PFSK-1 (cell line): ENCODE measurements at regions not wholly inside any gene's neighbourhood (a gene's known extent, or its start where the extent isn't known, plus 50 kb on each side); places are given as distances from the start of the nearest gene placed in this dataset.
A peak's percentile ranks its signal among the peaks of the same experiment; 100 is the strongest.

Experiments used
- POLR2AphosphoS5 ChIP-seq: IDR thresholded peaks from 2 replicates; pipeline ENCODE4 v1.6.1; 2012; ENCODE audit warnings: low read depth, mild to moderate bottlenecking, control low read depth, low read length, moderate library complexity
- REST ChIP-seq, 2 experiments: IDR thresholded peaks; 2 replicates each; pipeline versions ENCODE4 v1.6.1 to v1.8.0; 2011 to 2012; ENCODE audit warnings: low read depth in 2 of 2, low read length in 2 of 2, control low read depth in 1 of 2, inconsistent platforms in 1 of 2, mild to moderate bottlenecking in 1 of 2, moderate library complexity in 1 of 2; ENCODE audit not compliant: insufficient read depth in 1 of 2
- TAF1 ChIP-seq: IDR thresholded peaks from 2 replicates; pipeline ENCODE4 v1.6.1; 2012; ENCODE audit warnings: low read length, control low read depth, borderline replicate concordance; ENCODE audit not compliant: insufficient read depth

DNA sequence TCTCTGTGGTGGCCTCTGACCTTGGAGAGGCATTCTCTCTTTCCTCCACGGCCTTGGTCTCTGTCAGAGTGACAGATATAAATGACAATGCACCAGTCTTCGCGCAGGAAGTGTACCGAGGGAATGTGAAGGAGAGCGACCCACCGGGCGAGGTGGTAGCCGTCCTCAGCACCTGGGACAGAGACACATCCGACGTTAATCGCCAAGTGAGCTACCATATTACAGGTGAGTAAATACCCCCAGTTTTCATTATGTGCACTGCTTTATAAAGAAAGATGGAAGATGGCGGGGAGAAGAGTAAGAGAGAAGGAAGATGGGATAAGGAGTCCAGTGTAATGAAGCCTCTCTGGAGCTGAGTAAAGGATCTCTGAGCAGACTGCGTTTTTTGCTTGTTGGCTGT, 167.8 kb upstream of the MTNR1B start:
- TF ChIP-seq POLR2AphosphoS5 (no peak), TAF1 (no peak), REST (IDR thresholded peaks at IDR 0.05; ENCODE audit: insufficient read depth in 1 of 2, low read depth in 2 of 2, low read length in 2 of 2) (peak; percentile 65 to 84)
